SK-N-SH (cell line): ENCODE measurements at regions not wholly inside any gene's neighbourhood (a gene's known extent, or its start where the extent isn't known, plus 50 kb on each side); places are given as distances from the start of the nearest gene placed in this dataset.

Experiments
- CTCF ChIP-seq: fragments of 200-600 bp; sonication (generic); IDR thresholded peaks from 2 replicates; pipeline ENCODE4 v1.6.1; 2017; ENCODE audit warnings: antibody characterized with exemption, mild to moderate bottlenecking, moderate library complexity
- EP300 ChIP-seq, 2 experiments: IDR thresholded peaks; 2 replicates each; pipeline versions ENCODE4 v1.4.0 to v1.6.1; 2012; ENCODE audit warnings: borderline replicate concordance in 1 of 2, low read depth in 1 of 2, low read length in 1 of 2
- EZH2phosphoT487 ChIP-seq: fragments of 200-600 bp; sonication (generic); IDR thresholded peaks from 2 replicates; pipeline ENCODE4 v1.6.1; 2017; ENCODE audit warnings: low read depth, mixed run types, mild to moderate bottlenecking, antibody characterized with exemption, moderate library complexity, borderline replicate concordance
- MAX ChIP-seq: IDR thresholded peaks from 2 replicates; pipeline ENCODE4 v1.4.0; 2012; ENCODE audit warnings: low read depth
- MXI1 ChIP-seq: IDR thresholded peaks from 2 replicates; pipeline ENCODE4 v1.6.1; 2012; ENCODE audit warnings: mild to moderate bottlenecking, low read depth, low read length, improper control_type of control experiment
- NRF1 ChIP-seq: IDR thresholded peaks from 2 replicates; pipeline ENCODE4 v1.6.1; 2012; ENCODE audit warnings: low read depth, mild to moderate bottlenecking, low read length
- POLR2AphosphoS5 ChIP-seq: IDR thresholded peaks from 2 replicates; pipeline ENCODE4 v1.6.1; 2012; ENCODE audit warnings: low read depth, low read length
- RCOR1 ChIP-seq: fragments of 150-350 bp; IDR thresholded peaks from 2 replicates; pipeline ENCODE4 v1.6.1; 2017; ENCODE audit warnings: antibody characterized with exemption, low read length
- REST ChIP-seq: IDR thresholded peaks from 2 replicates; pipeline ENCODE4 v1.6.1; 2012; ENCODE audit warnings: mild to moderate bottlenecking, low read depth, low read length, moderate library complexity
- RFX5 ChIP-seq: IDR thresholded peaks from 2 replicates; pipeline ENCODE4 v1.6.1; 2012; ENCODE audit warnings: mild to moderate bottlenecking, improper control_type of control experiment, low read length
- RXRA ChIP-seq: IDR thresholded peaks from 2 replicates; pipeline ENCODE4 v1.4.0; 2012; ENCODE audit warnings: low read depth, mild to moderate bottlenecking, borderline replicate concordance
- TEAD4 ChIP-seq: IDR thresholded peaks from 2 replicates; pipeline ENCODE4 v1.4.0; 2012; ENCODE audit warnings: mild to moderate bottlenecking, borderline replicate concordance; ENCODE audit not compliant: insufficient read depth
- USF2 ChIP-seq: fragments of 150-350 bp; IDR thresholded peaks from 2 replicates; pipeline ENCODE4 v1.6.1; 2017; ENCODE audit warnings: antibody characterized with exemption, low read length, low read depth, borderline replicate concordance

GRCh38 chr4:26101011-26101410 lies 187.0 kb downstream of the SMIM20 start:
- TF ChIP-seq MAX (no peak), CTCF (no peak), MXI1 (no peak), EZH2phosphoT487 (no peak), EP300 (IDR thresholded peaks at IDR 0.05; ENCODE audit: borderline replicate concordance in 1 of 2, low read depth in 1 of 2, low read length in 1 of 2) (no peak), POLR2AphosphoS5 (no peak), NRF1 (no peak), RCOR1 (no peak), RFX5 (no peak), REST (no peak), TEAD4 (no peak), USF2 (no peak), RXRA (no peak)
